Panc1 (cell line): ENCODE measurements at regions not wholly inside any gene's neighbourhood (a gene's known extent, or its start where the extent isn't known, plus 50 kb on each side); places are given as distances from the start of the nearest gene placed in this dataset.

Experiments used
- ATAC-seq: fragments of 200-7000 bp; cut with Tn5 transposase; 2 replicates; pipeline ENCODE4 v1.9.1; 2020; ENCODE audit warnings: mild to moderate bottlenecking, moderate library complexity
- BruUV-seq: library from RNA; stranded (reverse); fragments of 400-500 nt; replicated peaks from 2 replicates; lab custom pipeline; 2021; lab: Mats Ljungman, UMichigan
- CTCF ChIA-PET: fragments of 300-600 bp; sonication (Branson Sonifier 250); formaldehyde crosslinking; loops from one replicate; lab custom pipeline; 2022; ENCODE audit warnings: antibody characterized with exemption; lab: Charles Lee
- POLR2A ChIA-PET: fragments of 300-600 bp; sonication (Branson Sonifier 250); formaldehyde crosslinking; loops from one replicate; lab custom pipeline; 2022; ENCODE audit warnings: antibody characterized with exemption; lab: Charles Lee
- DNase-seq: peaks from one replicate; pipeline ENCODE4 v3.0.0-alpha.2; 2010; ENCODE audit warnings: low read depth, low spot score
- H3K27ac ChIP-seq: 2 replicates; pipeline ENCODE4 v1.5.1; 2011; ENCODE audit warnings: mild to moderate bottlenecking, low read length, inconsistent platforms
- H3K27me3 ChIP-seq: fragments of 200-500 bp; sonication (Bioruptor generic); 2 replicates; pipeline ENCODE4 v1.6.0; 2014; ENCODE audit warnings: low read length, inconsistent platforms; ENCODE audit not compliant: control insufficient read depth, insufficient read depth
- H3K36me3 ChIP-seq: fragments of 200-500 bp; sonication (Bioruptor generic); 2 replicates; pipeline ENCODE4 v1.5.1; 2014; ENCODE audit warnings: inconsistent platforms, mild to moderate bottlenecking, low read length, moderate library complexity; ENCODE audit not compliant: control insufficient read depth, insufficient read depth
- H3K4me1 ChIP-seq: 2 replicates; pipeline ENCODE4 v1.5.1; 2011; ENCODE audit warnings: inconsistent platforms, mild to moderate bottlenecking, low read length, moderate library complexity; ENCODE audit not compliant: control insufficient read depth, insufficient read depth
- H3K4me3 ChIP-seq, 2 experiments: 2 replicates each; pipeline ENCODE4 v1.5.1; 2011 to 2012; ENCODE audit warnings: low read depth in 2 of 2, low read length in 2 of 2, mild to moderate bottlenecking in 2 of 2, inconsistent platforms in 1 of 2, moderate library complexity in 1 of 2
- H3K9me3 ChIP-seq: fragments of 200-500 bp; sonication (Bioruptor generic); 2 replicates; pipeline ENCODE4 v1.5.1; 2014; ENCODE audit warnings: low read depth, mild to moderate bottlenecking, inconsistent platforms, low read length, moderate library complexity; ENCODE audit not compliant: control insufficient read depth, insufficient read depth
- POLR2AphosphoS5 ChIP-seq: IDR thresholded peaks from 2 replicates; pipeline ENCODE4 v1.6.1; 2012; ENCODE audit warnings: mild to moderate bottlenecking, low read depth, low read length, moderate library complexity
- REST ChIP-seq, 2 experiments: IDR thresholded peaks; 2 replicates each; pipeline ENCODE4 v1.6.1; 2011 to 2012; ENCODE audit warnings: low read depth in 2 of 2, control low read depth in 1 of 2, low read length in 1 of 2, mild to moderate bottlenecking in 1 of 2, moderate library complexity in 1 of 2; ENCODE audit not compliant: insufficient read depth in 1 of 2
- SIN3A ChIP-seq: IDR thresholded peaks from 2 replicates; pipeline ENCODE4 v1.6.1; 2012; ENCODE audit warnings: low read depth, mild to moderate bottlenecking, low read length, moderate library complexity, borderline replicate concordance; ENCODE audit not compliant: insufficient read depth
- TCF7L2 ChIP-seq: IDR thresholded peaks from 2 replicates; pipeline ENCODE4 v1.6.1; 2011; ENCODE audit warnings: mild to moderate bottlenecking, low read depth, low read length, inconsistent platforms
- in situ Hi-C: cut with HindIII; loops from 2 replicates; pipeline ENCODE4 v1.10.0; 2016; ENCODE audit warnings: low sequenced_read_pairs, low pct_unique_long_range_greater_than_20kb
- intact Hi-C: fragments of 100-400 bp; cut with micrococcal nuclease; formaldehyde crosslinking; loops from one replicate; pipeline ENCODE4 v1.10.0; 2022; ENCODE audit not compliant: unreplicated experiment
- TF ChIP-seq, protein P1 (sequence below): fragments of 450-650 bp; IDR thresholded peaks from 2 replicates; pipeline ENCODE4 v1.5.1; 2017; ENCODE audit warnings: mild to moderate bottlenecking

- no peak overlapping the region for H3K27ac ChIP-seq
- no peak for ATAC-seq
- H3K9me3 ChIP-seq: no peaks in the 10 kb centered on the region
- H3K36me3 ChIP-seq: no peaks in the 10 kb centered on the region
- intact Hi-C loops (no loop called here), in situ Hi-C loops (no loop called here)
- TF ChIP-seq REST (IDR thresholded peaks at IDR 0.05; ENCODE audit: insufficient read depth in 1 of 2, low read depth in 2 of 2, low read length in 1 of 2) (no peak), TCF7L2 (no peak), POLR2AphosphoS5 (no peak), SIN3A (no peak)
- TF ChIP-seq, protein P1, sequence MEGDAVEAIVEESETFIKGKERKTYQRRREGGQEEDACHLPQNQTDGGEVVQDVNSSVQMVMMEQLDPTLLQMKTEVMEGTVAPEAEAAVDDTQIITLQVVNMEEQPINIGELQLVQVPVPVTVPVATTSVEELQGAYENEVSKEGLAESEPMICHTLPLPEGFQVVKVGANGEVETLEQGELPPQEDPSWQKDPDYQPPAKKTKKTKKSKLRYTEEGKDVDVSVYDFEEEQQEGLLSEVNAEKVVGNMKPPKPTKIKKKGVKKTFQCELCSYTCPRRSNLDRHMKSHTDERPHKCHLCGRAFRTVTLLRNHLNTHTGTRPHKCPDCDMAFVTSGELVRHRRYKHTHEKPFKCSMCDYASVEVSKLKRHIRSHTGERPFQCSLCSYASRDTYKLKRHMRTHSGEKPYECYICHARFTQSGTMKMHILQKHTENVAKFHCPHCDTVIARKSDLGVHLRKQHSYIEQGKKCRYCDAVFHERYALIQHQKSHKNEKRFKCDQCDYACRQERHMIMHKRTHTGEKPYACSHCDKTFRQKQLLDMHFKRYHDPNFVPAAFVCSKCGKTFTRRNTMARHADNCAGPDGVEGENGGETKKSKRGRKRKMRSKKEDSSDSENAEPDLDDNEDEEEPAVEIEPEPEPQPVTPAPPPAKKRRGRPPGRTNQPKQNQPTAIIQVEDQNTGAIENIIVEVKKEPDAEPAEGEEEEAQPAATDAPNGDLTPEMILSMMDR: no peak
- DNase-seq: no peak
- H3K4me3 ChIP-seq: no peak overlapping the region
- no peaks in the 10 kb centered on the region for H3K27me3 ChIP-seq
- ChIA-PET CTCF (no interaction called here), POLR2A (no interaction called here)
- no peaks in the 10 kb centered on the region for H3K4me1 ChIP-seq
- no TSS peak for BruUV-seq
Measured at GRCh38 chr9:82252116-82252515, 263.5 kb downstream of the SPATA31D1 start.

GRCh38 chr9:82254646-82255367, 266.2 kb downstream of the SPATA31D1 start:
- H3K4me1 ChIP-seq: no peaks in the 10 kb centered on the region
- intact Hi-C loops: no loop called here
- no peaks in the 10 kb centered on the region for H3K36me3 ChIP-seq
- in situ Hi-C loops: no loop called here
- BruUV-seq: no TSS peak
- ATAC-seq (no peak), DNase-seq (no peak)
- H3K4me3 ChIP-seq: no peak overlapping the region
- TF ChIP-seq REST (IDR thresholded peaks at IDR 0.05; ENCODE audit: insufficient read depth in 1 of 2, low read depth in 2 of 2, low read length in 1 of 2) (no peak), SIN3A (no peak), TCF7L2 (no peak), POLR2AphosphoS5 (no peak)
- TF ChIP-seq, protein P1: no peak
- H3K9me3 ChIP-seq: no peaks in the 10 kb centered on the region
- ChIA-PET POLR2A (no interaction called here), CTCF (no interaction called here)
- H3K27me3 ChIP-seq: no peaks in the 10 kb centered on the region
- no peak overlapping the region for H3K27ac ChIP-seq
